ENCODE measurements at regions not wholly inside any gene's neighbourhood (a gene's known extent, or its start where the extent isn't known, plus 50 kb on each side); places are given as distances from the start of the nearest gene placed in this dataset.

DNA sequence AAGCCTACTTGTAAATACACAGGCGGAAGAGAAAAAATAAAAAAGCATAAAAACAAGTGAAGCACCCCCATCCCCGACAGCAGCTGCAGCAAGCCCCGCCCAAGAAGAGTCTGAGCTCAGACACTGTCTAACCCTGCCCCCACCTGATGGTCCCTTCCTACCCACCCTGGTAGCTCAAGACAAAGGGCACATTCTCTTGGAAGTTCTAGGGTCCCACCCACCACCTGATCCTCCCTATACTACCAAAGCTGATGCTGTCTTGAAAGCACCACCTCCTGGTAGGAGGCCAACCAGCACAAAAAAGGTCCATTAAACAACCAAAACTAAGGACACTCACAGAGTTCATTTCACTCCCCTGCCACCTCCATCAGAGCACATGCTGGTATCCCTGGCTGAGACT, 308.2 kb downstream of the KLHL13 start:
- H3K27me3 ChIP-seq (ENCODE audit: control insufficient read depth in 1 of 2, insufficient read depth in 2 of 2, low read length in 2 of 2), result no peaks in the 10 kb centered on the region
- ChIA-PET CTCF (ENCODE audit: low intra/inter-chr PET ratio, low total read pairs) (no interaction called here), POLR2A (no interaction called here)
- ATAC-seq (no peak), FAIRE-seq (no peak), DNase-seq (ENCODE audit: low spot score) (no peak)
- no peak overlapping the region for H3K4me3 ChIP-seq (replicated peaks in 1 of 3; ENCODE audit: insufficient read depth in 1 of 3, low read depth in 2 of 3, low read length in 3 of 3)
- no peak for TF ChIP-seq TEAD3 (CRISPR knock-in tag; optimal IDR thresholded peaks at IDR 0.05; ENCODE audit: borderline replicate concordance)
- TF ChIP-seq, protein P1, sequence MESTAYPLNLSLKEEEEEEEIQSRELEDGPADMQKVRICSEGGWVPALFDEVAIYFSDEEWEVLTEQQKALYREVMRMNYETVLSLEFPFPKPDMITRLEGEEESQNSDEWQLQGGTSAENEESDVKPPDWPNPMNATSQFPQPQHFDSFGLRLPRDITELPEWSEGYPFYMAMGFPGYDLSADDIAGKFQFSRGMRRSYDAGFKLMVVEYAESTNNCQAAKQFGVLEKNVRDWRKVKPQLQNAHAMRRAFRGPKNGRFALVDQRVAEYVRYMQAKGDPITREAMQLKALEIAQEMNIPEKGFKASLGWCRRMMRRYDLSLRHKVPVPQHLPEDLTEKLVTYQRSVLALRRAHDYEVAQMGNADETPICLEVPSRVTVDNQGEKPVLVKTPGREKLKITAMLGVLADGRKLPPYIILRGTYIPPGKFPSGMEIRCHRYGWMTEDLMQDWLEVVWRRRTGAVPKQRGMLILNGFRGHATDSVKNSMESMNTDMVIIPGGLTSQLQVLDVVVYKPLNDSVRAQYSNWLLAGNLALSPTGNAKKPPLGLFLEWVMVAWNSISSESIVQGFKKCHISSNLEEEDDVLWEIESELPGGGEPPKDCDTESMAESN (CRISPR knock-in tag; conservative IDR thresholded peaks at IDR 0.05), result no peak
- TF ChIP-seq, protein P2, sequence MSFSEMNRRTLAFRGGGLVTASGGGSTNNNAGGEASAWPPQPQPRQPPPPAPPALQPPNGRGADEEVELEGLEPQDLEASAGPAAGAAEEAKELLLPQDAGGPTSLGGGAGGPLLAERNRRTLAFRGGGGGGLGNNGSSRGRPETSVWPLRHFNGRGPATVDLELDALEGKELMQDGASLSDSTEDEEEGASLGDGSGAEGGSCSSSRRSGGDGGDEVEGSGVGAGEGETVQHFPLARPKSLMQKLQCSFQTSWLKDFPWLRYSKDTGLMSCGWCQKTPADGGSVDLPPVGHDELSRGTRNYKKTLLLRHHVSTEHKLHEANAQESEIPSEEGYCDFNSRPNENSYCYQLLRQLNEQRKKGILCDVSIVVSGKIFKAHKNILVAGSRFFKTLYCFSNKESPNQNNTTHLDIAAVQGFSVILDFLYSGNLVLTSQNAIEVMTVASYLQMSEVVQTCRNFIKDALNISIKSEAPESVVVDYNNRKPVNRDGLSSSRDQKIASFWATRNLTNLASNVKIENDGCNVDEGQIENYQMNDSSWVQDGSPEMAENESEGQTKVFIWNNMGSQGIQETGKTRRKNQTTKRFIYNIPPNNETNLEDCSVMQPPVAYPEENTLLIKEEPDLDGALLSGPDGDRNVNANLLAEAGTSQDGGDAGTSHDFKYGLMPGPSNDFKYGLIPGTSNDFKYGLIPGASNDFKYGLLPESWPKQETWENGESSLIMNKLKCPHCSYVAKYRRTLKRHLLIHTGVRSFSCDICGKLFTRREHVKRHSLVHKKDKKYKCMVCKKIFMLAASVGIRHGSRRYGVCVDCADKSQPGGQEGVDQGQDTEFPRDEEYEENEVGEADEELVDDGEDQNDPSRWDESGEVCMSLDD (CRISPR knock-in tag; IDR thresholded peaks at IDR 0.05; ENCODE audit: borderline replicate concordance), result no peak
- TF ChIP-seq ZBTB7A (CRISPR knock-in tag; IDR thresholded peaks at IDR 0.05), result no peak
- no peak for TF ChIP-seq PCBP2 (optimal IDR thresholded peaks at IDR 0.05; ENCODE audit: low read depth, low read length, poor library complexity, severe bottlenecking)
- TF ChIP-seq SRSF1 (optimal IDR thresholded peaks at IDR 0.05; ENCODE audit: low read depth, low read length), result no peak
- no peak overlapping the region for H3K4me2 ChIP-seq (ENCODE audit: low read depth, low read length)
- H4K20me1 ChIP-seq (ENCODE audit: insufficient read depth, low read length), result no peaks in the 10 kb centered on the region
- no peak overlapping the region for H3K9ac ChIP-seq (ENCODE audit: insufficient read depth, low read depth, low read length)
- no peak overlapping the region for H3K27ac ChIP-seq (ENCODE audit: extremely low read length, insufficient read depth, low read length)
- WGBS (ENCODE audit: low lambda C conversion rate), result 29% methylated on average over 2 of the region's 3 CpGs
- BruUV-seq (replicated peaks), result no TSS peak
- H3K79me2 ChIP-seq (ENCODE audit: insufficient read depth, low read length), result no peaks in the 10 kb centered on the region
- in situ Hi-C loops (cut with HindIII; ENCODE audit: extremely low pct_ligation_motif_present, low pct_unique_long_range_greater_than_20kb) (no loop called here), intact Hi-C loops (cut with micrococcal nuclease; ENCODE audit: unreplicated experiment) (no loop called here)
- no peaks in the 10 kb centered on the region for H3K9me3 ChIP-seq (ENCODE audit: low read length)
- H3K4me1 ChIP-seq (ENCODE audit: insufficient read depth, low read length), result no peaks in the 10 kb centered on the region
- H3K36me3 ChIP-seq (replicated peaks in 1 of 2; ENCODE audit: control insufficient read depth in 1 of 2, insufficient read depth in 2 of 2, low read length in 2 of 2), result no peaks in the 10 kb centered on the region
- H2AFZ ChIP-seq (ENCODE audit: low read length), result no peak overlapping the region

Measured in HepG2 (cell line).